NB4 (cell line): ENCODE measurements at regions not wholly inside any gene's neighbourhood (a gene's known extent, or its start where the extent isn't known, plus 50 kb on each side); places are given as distances from the start of the nearest gene placed in this dataset.

Experiments
- DNase-seq: peaks from one replicate; pipeline ENCODE4 v3.0.0; 2010; ENCODE audit warnings: low read depth
- H3K4me3 ChIP-seq: one replicate; pipeline ENCODE4 v1.5.1; 2011; ENCODE audit warnings: mild to moderate bottlenecking, low read depth, low read length, moderate library complexity
- MYC ChIP-seq: IDR thresholded peaks from 2 replicates; pipeline ENCODE4 v1.6.1; 2011; ENCODE audit warnings: low read depth, low read length
- POLR2A ChIP-seq: IDR thresholded peaks from 2 replicates; pipeline ENCODE4 v1.6.1; 2011; ENCODE audit warnings: mild to moderate bottlenecking; ENCODE audit not compliant: insufficient read length; ENCODE audit errors: extremely low read depth
- TF ChIP-seq, protein P1 (sequence below): IDR thresholded peaks from one replicate; pipeline ENCODE4 v1.5.1; 2012; ENCODE audit warnings: low read depth, low read length
- TF ChIP-seq, protein P2 (sequence below): IDR thresholded peaks from 2 replicates; pipeline ENCODE4 v1.6.1; 2011; ENCODE audit warnings: low read depth, low read length

DNA sequence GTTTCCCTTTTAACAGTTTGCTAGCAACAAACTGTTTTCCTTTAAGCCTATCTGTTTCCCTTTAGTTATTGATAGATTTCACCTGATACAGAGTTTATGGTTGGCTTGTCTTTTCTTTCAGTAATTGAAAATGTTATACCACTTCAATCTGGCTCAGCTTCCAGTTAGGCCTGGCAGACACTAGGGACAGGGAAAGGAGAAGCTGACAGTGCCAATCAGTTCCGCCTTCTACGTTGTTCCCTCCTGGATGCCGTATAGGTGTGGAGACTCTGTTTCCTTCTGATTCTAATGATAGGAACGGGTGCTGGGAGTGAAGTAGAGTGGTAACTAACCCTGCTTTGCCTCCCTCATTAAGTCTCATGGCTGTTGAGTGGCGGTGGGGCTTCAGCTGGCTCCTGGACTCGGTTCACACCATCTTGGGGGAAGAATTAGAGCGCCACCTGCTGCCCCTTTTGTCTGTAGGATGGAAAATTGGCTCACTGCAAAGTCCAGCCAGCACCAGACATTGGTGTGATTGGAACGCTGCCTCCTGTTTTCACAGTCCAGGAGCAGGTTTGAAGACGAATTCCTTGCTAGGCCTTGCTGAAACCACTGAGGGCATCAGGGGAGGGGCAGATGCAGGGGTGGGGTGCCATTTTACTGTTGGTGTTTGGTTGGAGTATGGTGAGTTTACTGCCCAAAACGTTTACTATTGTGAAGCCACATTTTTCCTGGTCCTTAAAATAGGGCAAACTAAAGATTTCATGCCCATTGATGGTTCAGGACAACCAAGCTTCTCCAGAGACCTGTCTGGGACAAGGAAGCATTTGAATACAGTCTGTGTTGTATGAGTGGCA lies 1729.5 kb downstream of the GRIK2 start:
- TF ChIP-seq, protein P1, sequence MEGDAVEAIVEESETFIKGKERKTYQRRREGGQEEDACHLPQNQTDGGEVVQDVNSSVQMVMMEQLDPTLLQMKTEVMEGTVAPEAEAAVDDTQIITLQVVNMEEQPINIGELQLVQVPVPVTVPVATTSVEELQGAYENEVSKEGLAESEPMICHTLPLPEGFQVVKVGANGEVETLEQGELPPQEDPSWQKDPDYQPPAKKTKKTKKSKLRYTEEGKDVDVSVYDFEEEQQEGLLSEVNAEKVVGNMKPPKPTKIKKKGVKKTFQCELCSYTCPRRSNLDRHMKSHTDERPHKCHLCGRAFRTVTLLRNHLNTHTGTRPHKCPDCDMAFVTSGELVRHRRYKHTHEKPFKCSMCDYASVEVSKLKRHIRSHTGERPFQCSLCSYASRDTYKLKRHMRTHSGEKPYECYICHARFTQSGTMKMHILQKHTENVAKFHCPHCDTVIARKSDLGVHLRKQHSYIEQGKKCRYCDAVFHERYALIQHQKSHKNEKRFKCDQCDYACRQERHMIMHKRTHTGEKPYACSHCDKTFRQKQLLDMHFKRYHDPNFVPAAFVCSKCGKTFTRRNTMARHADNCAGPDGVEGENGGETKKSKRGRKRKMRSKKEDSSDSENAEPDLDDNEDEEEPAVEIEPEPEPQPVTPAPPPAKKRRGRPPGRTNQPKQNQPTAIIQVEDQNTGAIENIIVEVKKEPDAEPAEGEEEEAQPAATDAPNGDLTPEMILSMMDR, result peak; percentile 57
- TF ChIP-seq MYC, result no peak
- no peak overlapping the region for H3K4me3 ChIP-seq
- DNase-seq, result peak; percentile 71

DNA sequence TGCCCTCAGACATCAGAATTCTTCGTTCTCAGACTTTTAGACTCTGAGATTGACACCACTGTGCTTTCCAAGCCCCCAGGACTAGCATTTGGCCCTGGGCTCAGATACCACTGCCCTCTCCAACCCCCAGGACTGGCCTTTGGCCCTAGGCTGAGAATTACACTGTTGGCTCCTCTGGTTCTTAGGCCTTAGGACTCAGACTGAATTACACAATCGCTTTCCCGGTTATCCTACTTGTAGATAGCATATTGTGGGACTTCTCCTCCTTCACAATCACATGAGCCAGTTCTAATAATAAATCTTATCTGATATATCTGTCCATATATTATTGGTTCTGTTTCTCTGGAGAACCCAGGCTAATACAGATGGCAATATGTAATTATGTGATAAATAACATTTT lies 1725.5 kb downstream of the GRIK2 start:
- no peak overlapping the region for H3K4me3 ChIP-seq
- TF ChIP-seq POLR2A (no peak), MYC (no peak)
- TF ChIP-seq, protein P2, sequence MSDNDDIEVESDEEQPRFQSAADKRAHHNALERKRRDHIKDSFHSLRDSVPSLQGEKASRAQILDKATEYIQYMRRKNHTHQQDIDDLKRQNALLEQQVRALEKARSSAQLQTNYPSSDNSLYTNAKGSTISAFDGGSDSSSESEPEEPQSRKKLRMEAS, result no peak
- TF ChIP-seq, protein P1, result no peak
- no peak for DNase-seq

DNA sequence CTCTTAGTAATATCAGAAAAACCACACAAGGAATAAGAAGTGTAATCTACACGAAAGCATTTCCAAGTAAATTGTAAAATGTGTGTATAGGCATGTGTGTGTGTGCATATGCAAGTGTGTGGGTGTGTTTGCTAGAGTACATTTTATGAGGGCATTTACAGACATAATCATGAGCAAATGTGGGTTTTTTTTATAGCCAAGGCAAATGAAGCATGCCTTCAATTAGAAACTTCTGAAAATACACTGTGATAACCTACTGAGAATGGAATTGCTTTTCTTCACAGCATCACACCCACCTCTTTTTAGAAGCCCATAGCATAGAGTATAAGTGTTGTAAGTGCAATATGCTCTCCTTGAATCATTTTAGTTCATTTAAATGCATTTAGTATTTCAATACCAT lies 1721.1 kb downstream of the GRIK2 start:
- TF ChIP-seq MYC (no peak), POLR2A (no peak)
- TF ChIP-seq, protein P2, result no peak
- TF ChIP-seq, protein P1, result no peak
- no peak overlapping the region for H3K4me3 ChIP-seq
- DNase-seq, result no peak

DNA sequence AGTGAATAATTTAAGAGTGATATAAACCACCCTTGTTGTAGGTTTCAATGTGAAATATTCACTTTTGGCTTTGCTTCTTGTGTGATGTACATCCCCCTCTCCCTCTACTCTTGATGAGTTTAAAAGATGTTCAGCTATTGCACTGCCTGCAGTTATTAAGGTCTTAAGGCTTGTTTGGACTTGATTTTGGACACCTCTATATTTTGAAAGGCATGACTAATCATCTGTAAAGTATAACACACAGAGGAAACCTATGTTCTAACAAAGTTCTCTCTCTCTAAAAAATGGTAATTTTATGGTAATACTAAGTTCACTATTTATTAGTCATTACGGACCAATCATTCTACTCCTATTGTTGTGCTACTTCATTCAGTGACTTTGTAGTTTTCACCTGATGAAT lies 1719.9 kb downstream of the GRIK2 start:
- DNase-seq, result no peak
- TF ChIP-seq, protein P1, result no peak
- TF ChIP-seq, protein P2, result no peak
- TF ChIP-seq MYC (no peak), POLR2A (no peak)
- H3K4me3 ChIP-seq, result no peak overlapping the region

DNA sequence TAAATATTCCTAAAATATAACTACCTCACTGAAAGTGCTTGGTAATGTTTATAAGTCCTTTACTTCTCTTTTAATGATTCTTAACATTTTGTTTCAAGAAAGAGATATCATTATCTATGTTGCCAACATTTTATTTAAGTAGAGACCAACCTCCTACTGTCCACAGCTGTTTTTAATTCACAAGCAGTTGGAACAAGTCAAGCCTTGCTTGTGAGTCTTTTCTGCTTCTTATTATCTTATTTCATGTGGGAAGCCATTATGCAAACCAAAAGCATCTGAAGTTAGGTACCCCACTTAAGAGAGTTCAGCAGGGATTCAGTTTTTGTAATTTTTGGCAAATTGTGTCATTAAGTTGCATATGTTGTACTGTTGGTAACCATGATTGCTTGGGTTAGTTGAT lies 1714.5 kb downstream of the GRIK2 start:
- no peak overlapping the region for H3K4me3 ChIP-seq
- no peak for DNase-seq

More for the DNA sequence above, 1714.5 kb downstream of the GRIK2 start:
- TF ChIP-seq, protein P2, result no peak
- TF ChIP-seq, protein P1, result no peak
- no peak for TF ChIP-seq POLR2A
- TF ChIP-seq MYC, result no peak
